CD4-positive, alpha-beta T cell treated with Interleukin-17A for 4 hours (primary cell): ENCODE measurements at regions not wholly inside any gene's neighbourhood (a gene's known extent, or its start where the extent isn't known, plus 50 kb on each side); places are given as distances from the start of the nearest gene placed in this dataset.

Experiments
- DNase-seq: peaks from one replicate; pipeline ENCODE4 v3.0.0-alpha.2; 2020; ENCODE audit warnings: mixed read lengths

GRCh38 chr1:83114136-83114834 is 884.6 kb downstream of the TTLL7 start:
- no peak for DNase-seq

- no peak for DNase-seq
Measured at GRCh38 chr1:83113652-83114051, 885.3 kb downstream of the TTLL7 start.

- DNase-seq, result no peak
Measured at GRCh38 chr1:83112248-83112885, 886.6 kb downstream of the TTLL7 start.

GRCh38 chr1:83110156-83110555 is 888.8 kb downstream of the TTLL7 start:
- DNase-seq, result no peak

DNA sequence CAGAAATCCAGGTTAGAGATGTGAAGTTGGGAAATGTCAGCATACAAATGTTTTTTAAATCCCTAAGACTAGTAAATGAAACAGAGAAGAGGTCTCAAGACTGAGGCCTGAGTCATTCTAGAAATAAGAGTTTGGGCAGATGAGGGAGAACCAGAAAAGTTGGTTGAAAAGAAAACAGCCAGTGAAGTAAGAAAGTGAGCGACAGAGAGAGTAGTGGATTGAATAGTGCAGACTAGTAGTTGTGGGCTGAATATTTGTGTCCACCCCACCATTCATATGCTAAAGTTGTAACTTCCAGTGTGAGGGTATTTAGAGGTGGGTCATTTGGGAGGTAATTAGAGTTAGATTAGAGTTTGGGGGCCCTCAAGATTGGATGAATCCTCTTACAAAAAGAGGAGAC is 889.2 kb downstream of the TTLL7 start:
- no peak for DNase-seq

DNA sequence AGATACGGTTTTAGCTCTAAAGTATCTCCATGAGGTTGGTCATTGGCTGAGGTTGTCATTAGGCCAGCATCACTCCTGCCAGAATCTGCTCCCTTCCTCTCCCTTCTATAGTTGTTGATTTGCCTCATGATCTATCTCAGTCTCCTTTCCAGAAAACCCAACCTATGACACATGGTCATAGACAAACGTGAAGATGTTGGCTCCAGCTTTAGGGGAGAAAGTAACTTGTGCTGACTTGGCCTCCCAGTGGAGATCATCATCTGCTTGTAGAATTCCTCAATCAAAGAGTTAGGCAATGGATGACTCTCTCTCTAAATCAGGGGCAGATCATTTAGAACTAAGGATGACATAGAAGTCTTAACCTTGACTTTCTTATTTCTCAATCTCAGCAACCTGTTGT is 894.4 kb downstream of the TTLL7 start:
- DNase-seq, result no peak

DNA sequence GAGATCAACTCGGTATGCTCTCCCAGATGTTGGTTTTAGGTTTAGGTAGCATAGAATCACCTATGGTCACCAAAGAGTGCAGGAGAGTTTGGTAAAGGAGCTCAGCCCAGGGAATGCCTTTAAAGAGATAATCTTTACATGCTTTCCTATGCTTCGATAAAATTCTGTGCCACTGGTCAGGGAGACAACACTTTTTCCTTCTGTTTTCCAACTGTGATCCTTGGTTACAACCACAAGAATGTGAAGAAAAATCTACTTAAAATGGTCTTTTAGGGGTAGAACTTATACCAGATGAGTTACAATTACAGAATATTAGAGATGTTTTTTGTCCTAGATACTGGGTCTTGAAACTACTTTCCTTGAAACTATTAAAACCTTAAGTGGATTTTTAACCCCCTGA is 895.6 kb downstream of the TTLL7 start:
- DNase-seq, result no peak

DNA sequence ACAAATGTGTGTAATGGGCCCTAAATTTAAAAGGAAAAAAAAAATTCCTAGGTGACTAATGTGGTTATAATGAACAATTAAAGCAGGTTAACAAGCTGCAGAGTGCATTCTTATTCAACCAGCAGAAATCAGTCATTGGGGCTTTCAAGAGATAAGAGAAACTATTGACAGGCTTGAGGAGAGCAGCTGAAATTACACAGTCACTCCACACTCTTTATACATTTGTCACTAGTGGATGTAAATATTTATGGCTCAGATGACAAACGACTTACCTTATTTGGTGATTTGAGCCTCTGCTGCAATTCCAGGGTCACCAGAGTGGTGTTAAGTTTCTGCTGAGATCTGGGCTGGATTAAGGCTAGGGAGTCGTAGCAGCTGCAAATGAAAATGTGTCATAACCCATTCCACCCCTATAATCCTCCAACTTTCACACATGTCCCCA is 896.3 kb downstream of the TTLL7 start:
- no peak for DNase-seq

DNA sequence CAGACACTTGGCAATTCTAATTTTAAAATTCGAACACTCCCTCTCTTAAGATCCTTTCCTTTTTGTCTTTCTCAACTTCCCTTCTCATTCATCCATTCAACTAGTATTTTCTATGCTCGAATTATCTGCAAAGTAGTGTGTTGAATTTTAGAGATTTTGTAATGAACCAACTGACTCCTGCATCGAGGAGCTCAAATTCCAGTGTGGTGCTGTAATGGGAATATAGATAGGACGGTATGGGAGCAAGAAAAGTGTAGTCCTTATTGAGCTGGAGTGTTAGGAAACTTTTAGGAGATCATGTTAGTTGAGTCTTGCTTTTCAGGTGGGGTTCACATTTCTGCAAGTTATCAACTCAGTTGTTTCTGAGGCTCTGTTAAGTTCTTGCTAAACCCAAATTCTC is 897.5 kb downstream of the TTLL7 start:
- DNase-seq, result no peak

- no peak for DNase-seq
Measured at GRCh38 chr1:83100133-83100532, 898.8 kb downstream of the TTLL7 start.

DNA sequence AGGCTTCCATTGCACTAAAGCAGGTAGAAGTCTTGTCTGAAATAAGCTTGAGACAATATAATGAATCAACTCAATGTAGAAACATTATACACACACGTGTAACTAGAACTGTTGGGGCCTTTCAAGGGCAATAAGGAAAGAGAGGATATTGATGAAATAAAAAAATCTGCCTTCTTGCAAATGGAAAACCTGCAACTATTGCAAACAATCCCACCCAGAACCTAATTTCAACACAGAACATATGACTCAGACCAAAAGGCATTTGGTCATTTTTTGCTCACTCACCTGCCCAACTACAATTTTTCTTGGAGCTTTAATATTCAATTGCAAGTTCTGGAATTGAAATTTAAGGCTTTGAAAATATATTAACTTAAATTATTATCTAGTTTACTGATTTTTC is 900.1 kb downstream of the TTLL7 start:
- DNase-seq, result no peak

GRCh38 chr1:83098131-83098530 is 900.8 kb downstream of the TTLL7 start:
- DNase-seq, result no peak

GRCh38 chr1:83097715-83098114 is 901.2 kb downstream of the TTLL7 start:
- no peak for DNase-seq

GRCh38 chr1:83095570-83095969 is 903.4 kb downstream of the TTLL7 start:
- DNase-seq, result no peak

- no peak for DNase-seq
Measured at GRCh38 chr1:83090195-83090594, 908.7 kb downstream of the TTLL7 start.

DNA sequence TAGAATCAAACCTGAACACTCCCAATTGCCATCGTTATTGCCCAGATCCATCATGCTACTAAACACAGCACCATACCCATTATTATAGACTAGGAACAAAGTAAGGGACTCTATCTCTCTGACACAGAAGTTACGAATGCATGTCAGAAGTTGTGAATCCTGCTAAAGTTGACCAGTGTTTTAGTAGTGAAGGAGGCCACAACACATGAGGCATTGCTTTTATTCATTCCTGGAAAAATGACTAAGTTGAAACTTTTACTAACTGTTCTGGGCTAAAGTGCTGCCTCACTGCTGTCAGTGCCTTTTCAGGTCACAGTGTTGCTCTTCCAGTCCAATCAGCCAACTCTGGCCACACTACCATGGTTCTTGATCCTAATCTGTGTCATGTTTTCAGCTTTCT is 911.1 kb downstream of the TTLL7 start:
- DNase-seq, result no peak

DNA sequence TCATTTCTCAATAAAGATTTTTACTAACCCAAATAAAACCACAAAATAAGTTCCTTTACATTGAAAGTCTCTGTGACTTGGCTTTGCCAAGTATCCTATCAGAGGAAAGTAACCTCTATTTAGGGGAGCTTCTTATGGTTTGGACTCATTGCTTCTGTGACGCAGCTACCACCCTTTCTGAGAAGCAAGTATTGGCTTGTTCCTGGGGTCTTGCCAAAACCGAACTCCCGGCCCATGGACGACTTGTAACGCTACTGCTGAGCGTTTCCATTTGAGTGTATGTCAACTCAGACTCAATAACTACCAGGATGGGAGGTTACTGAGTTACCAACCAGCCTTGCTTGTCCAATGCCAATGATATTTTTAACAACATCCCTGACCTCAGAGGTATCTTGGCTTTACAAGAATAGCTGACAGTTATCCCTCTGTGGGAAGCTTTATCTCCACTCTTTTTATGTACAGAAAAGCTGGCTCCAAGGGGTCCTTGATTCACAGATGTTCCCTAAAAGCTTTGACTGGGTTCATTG is 911.9 kb downstream of the TTLL7 start:
- no peak for DNase-seq

GRCh38 chr1:83086346-83086745 is 912.6 kb downstream of the TTLL7 start:
- no peak for DNase-seq

DNA sequence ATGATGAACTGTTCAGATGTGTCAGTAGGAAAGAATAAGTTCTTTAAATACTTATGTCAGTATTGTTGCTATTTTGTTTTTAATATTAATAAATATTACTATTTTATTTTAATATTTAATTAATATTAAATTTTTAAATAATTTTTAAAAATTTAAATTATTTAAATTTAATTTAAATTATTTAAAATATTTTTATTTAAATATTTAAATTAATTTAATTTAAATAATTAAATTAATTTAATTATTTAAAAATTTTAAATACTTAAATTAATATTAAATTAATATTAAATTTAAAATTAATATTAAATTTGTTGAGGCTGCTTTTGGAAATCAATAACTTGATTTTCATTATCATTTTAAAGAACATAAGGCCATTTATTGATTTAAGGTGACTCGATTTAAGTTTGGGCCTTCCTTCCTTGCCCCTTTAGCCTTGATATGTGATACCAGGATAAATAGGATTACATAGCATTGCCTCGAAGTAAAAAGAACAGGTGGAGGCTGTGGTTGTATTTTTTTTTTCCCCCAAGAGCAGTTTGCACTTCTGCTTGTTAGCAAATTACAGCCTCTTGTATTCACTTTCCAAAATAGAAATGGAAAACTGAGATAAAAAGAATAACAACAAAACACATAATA is 915.2 kb downstream of the TTLL7 start:
- no peak for DNase-seq

- DNase-seq, result no peak
Measured at GRCh38 chr1:83077411-83077810, 921.5 kb downstream of the TTLL7 start.

GRCh38 chr1:83075107-83075506 is 923.8 kb downstream of the TTLL7 start:
- no peak for DNase-seq

DNA sequence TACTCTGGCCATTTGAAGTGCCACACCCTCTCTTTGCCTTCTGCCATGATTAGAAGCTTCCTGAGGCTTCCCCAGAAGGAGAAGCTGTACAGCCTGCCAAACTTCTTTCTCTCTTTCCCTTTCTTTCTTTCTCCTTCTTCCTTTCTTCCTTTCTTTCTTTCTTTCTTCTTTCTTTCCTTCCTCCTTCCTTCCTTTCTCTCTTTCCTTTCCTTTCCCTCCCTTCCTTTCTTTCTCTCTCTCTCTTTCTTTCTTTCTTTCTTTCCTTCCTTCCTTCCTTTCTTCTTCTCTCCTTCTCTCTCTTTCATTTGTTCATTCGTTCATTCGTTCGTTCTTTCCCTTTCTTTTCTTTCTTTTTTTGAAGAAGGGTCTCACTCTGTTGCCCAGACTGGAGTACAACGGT is 931.0 kb downstream of the TTLL7 start:
- no peak for DNase-seq

GRCh38 chr1:83065952-83066727 is 932.8 kb downstream of the TTLL7 start:
- DNase-seq, result no peak
